Prostate gland (tissue), 2 donors: ENCODE measurements at regions not wholly inside any gene's neighbourhood (a gene's known extent, or its start where the extent isn't known, plus 50 kb on each side); places are given as distances from the start of the nearest gene placed in this dataset.

Experiments
- CTCF ChIP-seq, 4 experiments: fragments of 200-600 bp in 2 of 4; fragments of 450-650 bp in 2 of 4; sonication (generic) in 2 of 4; IDR thresholded peaks; 1 replicate in 3 of 4; 2 replicates in 1 of 4; pipeline ENCODE4 v1.5.1; 2016 to 2019; ENCODE audit warnings: antibody characterized with exemption in 4 of 4, mild to moderate bottlenecking in 2 of 4, moderate library complexity in 2 of 4
- POLR2A ChIP-seq: fragments of 450-650 bp; IDR thresholded peaks from one replicate; pipeline ENCODE4 v1.6.1; 2016; ENCODE audit warnings: antibody characterized with exemption, mild to moderate bottlenecking

DNA sequence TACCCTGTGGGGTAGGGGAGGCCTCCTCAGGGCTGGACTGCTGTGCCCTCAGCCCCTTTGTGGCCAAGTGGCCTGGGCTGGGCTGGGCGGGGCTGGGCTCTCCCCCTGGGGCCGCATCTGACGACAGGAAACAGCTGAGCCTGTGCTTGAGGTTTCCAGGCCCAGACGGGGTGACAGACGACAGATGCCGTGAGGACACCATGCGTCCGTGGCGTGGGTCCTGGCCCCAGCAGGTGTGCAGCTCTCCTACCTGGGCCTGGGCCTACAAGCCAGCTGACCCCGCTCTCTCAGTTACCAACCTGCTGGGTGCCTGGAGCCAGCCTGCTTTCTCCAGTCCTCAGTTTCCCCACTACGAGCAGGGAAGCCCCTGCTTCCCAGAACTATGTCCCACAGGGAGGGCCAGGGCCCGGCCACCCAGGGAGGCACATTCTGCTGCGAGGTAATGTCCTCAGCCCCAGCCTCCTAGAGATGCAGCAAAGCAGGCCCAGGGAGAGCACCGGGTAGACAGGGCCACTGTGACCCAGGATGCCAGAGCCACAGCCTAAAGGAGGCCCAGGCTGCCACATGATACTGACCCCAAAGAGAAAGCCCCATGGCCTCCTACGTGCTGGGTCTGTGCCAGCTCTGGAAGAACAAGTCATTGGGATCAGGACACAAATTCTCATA is 181.3 kb downstream of the IGLL1 start:
- TF ChIP-seq CTCF (IDR thresholded peaks at IDR 0.05) (no peak), POLR2A (no peak)
